ENCODE measurements at regions not wholly inside any gene's neighbourhood (a gene's known extent, or its start where the extent isn't known, plus 50 kb on each side); places are given as distances from the start of the nearest gene placed in this dataset.

GRCh38 chr1:214913966-214914365 lies 168.6 kb upstream of the KCNK2 start:
- Histone ChIP-seq H2BK15ac (ENCODE audit: low read depth, low read length) (no peak overlapping the region), H3K36me3 (ENCODE audit: control insufficient read depth, insufficient read depth, low read length) (no peaks in the 10 kb centered on the region), H2AFZ (replicated peaks; ENCODE audit: low read length, poor library complexity) (no peak overlapping the region), H2AK5ac (ENCODE audit: low read depth, low read length) (no peak overlapping the region), H3K18ac (ENCODE audit: low read depth, low read length) (no peak overlapping the region), H4K8ac (ENCODE audit: low read depth in 2 of 2, low read length in 2 of 2) (no peak overlapping the region), H4K20me1 (ENCODE audit: insufficient read depth, low read length) (no peaks in the 10 kb centered on the region), H3K4me2 (ENCODE audit: low read depth, low read length) (no peak overlapping the region), H3K23ac (ENCODE audit: low read depth, low read length) (no peak overlapping the region), H2BK120ac (ENCODE audit: low read depth, low read length) (no peak overlapping the region), H2BK5ac (ENCODE audit: low read depth, low read length, poor library complexity, severe bottlenecking) (no peak overlapping the region), H3K56ac (ENCODE audit: extremely low read depth, insufficient read depth, low read length) (no peak overlapping the region), H3K14ac (replicated peaks; ENCODE audit: low read depth, low read length) (no peak overlapping the region), H3K9me1 (ENCODE audit: insufficient read depth, low read length) (peaks cover 2% of the 10 kb centered on the region; the same call in 1 of the 2 replicates), H2AK9ac (replicated peaks; ENCODE audit: low read depth, low read length, poor library complexity) (no peak overlapping the region), H3K9ac (ENCODE audit: low read depth, low read length) (no peak overlapping the region), H3K4ac (ENCODE audit: low read depth, low read length) (no peak overlapping the region), H3K27ac (ENCODE audit: insufficient read depth, low read length) (no peak overlapping the region), H3K9me3 (ENCODE audit: control insufficient read depth, insufficient read depth, low read length) (no peaks in the 10 kb centered on the region), H3K27me3 (ENCODE audit: control insufficient read depth, insufficient read depth, low read length) (no peaks in the 10 kb centered on the region), H3K4me1 (ENCODE audit: control insufficient read depth, insufficient read depth, low read length) (peaks cover 2% of the 10 kb centered on the region; the same call in 1 of the 2 replicates), H4K91ac (ENCODE audit: insufficient read depth, low read depth, low read length) (no peak overlapping the region), H2BK20ac (ENCODE audit: low read depth, low read length) (no peak overlapping the region), H4K5ac (ENCODE audit: low read depth, low read length) (no peak overlapping the region), H3K79me1 (ENCODE audit: low read depth in 1 of 2, low read length in 2 of 2) (no peaks in the 10 kb centered on the region), H3K4me3 (ENCODE audit: insufficient read depth, low read depth, low read length) (no peak overlapping the region)
- in situ Hi-C loops (cut with MboI; ENCODE audit: low sequenced_read_pairs) = no loop called here
- intact Hi-C loops (cut with micrococcal nuclease) = no loop called here
- DNase-seq (no peak), ATAC-seq (ENCODE audit: low read depth) (no peak)
- TF ChIP-seq SMC3 (IDR thresholded peaks at IDR 0.05; ENCODE audit: low read depth, low read length) = no peak
- TF ChIP-seq MAZ (IDR thresholded peaks at IDR 0.05; ENCODE audit: borderline replicate concordance, low read depth, low read length) = no peak
- no peak for TF ChIP-seq NFE2L2 (IDR thresholded peaks at IDR 0.05; ENCODE audit: low read depth, low read length)
- no peak for TF ChIP-seq CTCF (conservative IDR thresholded peaks at IDR 0.05; ENCODE audit: low read depth, low read length)
- TF ChIP-seq POLR2A (IDR thresholded peaks at IDR 0.05; ENCODE audit: low read depth, low read length) = no peak
- TF ChIP-seq RFX5 (IDR thresholded peaks at IDR 0.05; ENCODE audit: low read depth, low read length) = no peak
- no peak for TF ChIP-seq ELK1 (IDR thresholded peaks at IDR 0.05; ENCODE audit: borderline replicate concordance, low read depth, low read length)
- TF ChIP-seq RAD21 (IDR thresholded peaks at IDR 0.05; ENCODE audit: low read length) = no peak
- no peak for TF ChIP-seq FOS (IDR thresholded peaks at IDR 0.05; ENCODE audit: low read depth, low read length)
- no peak for TF ChIP-seq CEBPB (IDR thresholded peaks at IDR 0.05; ENCODE audit: low read depth, low read length)
- TF ChIP-seq BHLHE40 (IDR thresholded peaks at IDR 0.05; ENCODE audit: low read depth, low read length) = no peak
- TF ChIP-seq MXI1 (IDR thresholded peaks at IDR 0.05; ENCODE audit: borderline replicate concordance, low read depth, low read length) = no peak
- no peak for TF ChIP-seq USF2 (IDR thresholded peaks at IDR 0.05; ENCODE audit: low read depth, low read length)
- no peak for TF ChIP-seq RCOR1 (IDR thresholded peaks at IDR 0.05; ENCODE audit: insufficient replicate concordance, low read length)
- TF ChIP-seq MAFK (IDR thresholded peaks at IDR 0.05; ENCODE audit: low read depth, low read length) = no peak
- no peak for TF ChIP-seq CHD1 (IDR thresholded peaks at IDR 0.05; ENCODE audit: low read depth, low read length)
- no CpG with 5 or more reads among the region's 2 CpGs for WGBS, 2 experiments (ENCODE audit: extremely low coverage in 2 of 2, insufficient read length in 1 of 2)
- BruUV-seq (replicated peaks) = no TSS peak
- CTCF ChIA-PET = no interaction called here
- POLR2A ChIA-PET (ENCODE audit: unreplicated experiment) = no interaction called here
- dilution Hi-C loops (cut with HindIII; ENCODE audit: low sequenced_read_pairs, unreplicated experiment) = no loop called here

Data from IMR-90 (cell line).